Vagina (tissue), 2 donors: ENCODE measurements at regions not wholly inside any gene's neighbourhood (a gene's known extent, or its start where the extent isn't known, plus 50 kb on each side); places are given as distances from the start of the nearest gene placed in this dataset.
"Not testable (repeated sequence)": the region's sequence is repeated elsewhere in the genome, so short reads cannot be mapped to it uniquely, and the experiment has no call there.

Experiments used
- DNase-seq, 2 donors: peaks; one replicate each; pipeline ENCODE4 v3.0.0-alpha.2; 2017; ENCODE audit errors: extremely low spot score in 2 of 2
- H3K27ac ChIP-seq: fragments of 200-600 bp; sonication (generic); one replicate; pipeline ENCODE4 v1.5.1; 2019
- H3K27me3 ChIP-seq: fragments of 200-600 bp; sonication (generic); one replicate; pipeline ENCODE4 v1.5.1; 2019
- H3K36me3 ChIP-seq, 2 donors: fragments of 200-600 bp; sonication (generic); one replicate each; pipeline ENCODE4 v1.5.1; 2017 to 2019
- H3K4me1 ChIP-seq: fragments of 200-600 bp; sonication (generic); one replicate; pipeline ENCODE4 v1.5.1; 2019
- H3K4me3 ChIP-seq, 2 donors: fragments of 200-600 bp; sonication (generic); 1 replicate in 1 of 2; 2 replicates in 1 of 2; pipeline ENCODE4 v1.5.1; 2016 to 2019
- H3K9me3 ChIP-seq: fragments of 200-600 bp; sonication (generic); one replicate; pipeline ENCODE4 v1.5.1; 2019
- POLR2A ChIP-seq, 2 donors: fragments of 450-650 bp; IDR thresholded peaks; one replicate each; pipeline ENCODE4 v1.6.1; 2017; ENCODE audit warnings: antibody characterized with exemption in 2 of 2, mild to moderate bottlenecking in 2 of 2, moderate library complexity in 2 of 2
- POLR2AphosphoS5 ChIP-seq, 2 donors: sonication (generic); formaldehyde crosslinking; IDR thresholded peaks; one replicate each; pipeline ENCODE4 v1.9.0; 2017; ENCODE audit warnings: antibody characterized with exemption in 2 of 2, mild to moderate bottlenecking in 2 of 2, low read depth in 1 of 2; ENCODE audit not compliant: insufficient read depth in 1 of 2
- intact Hi-C: fragments of 100-400 bp; cut with DNase I; formaldehyde crosslinking; loops from one replicate; pipeline ENCODE4 v1.15.1; 2023
- TF ChIP-seq, protein P1 (sequence below), 3 experiments: fragments of 450-650 bp in 2 of 3; fragments of 200-600 bp in 1 of 3; sonication (generic) in 1 of 3; IDR thresholded peaks; one replicate each; pipeline ENCODE4 v1.5.1; 2017 to 2019; ENCODE audit warnings: antibody characterized with exemption in 3 of 3, mild to moderate bottlenecking in 2 of 3, moderate library complexity in 2 of 3

DNA sequence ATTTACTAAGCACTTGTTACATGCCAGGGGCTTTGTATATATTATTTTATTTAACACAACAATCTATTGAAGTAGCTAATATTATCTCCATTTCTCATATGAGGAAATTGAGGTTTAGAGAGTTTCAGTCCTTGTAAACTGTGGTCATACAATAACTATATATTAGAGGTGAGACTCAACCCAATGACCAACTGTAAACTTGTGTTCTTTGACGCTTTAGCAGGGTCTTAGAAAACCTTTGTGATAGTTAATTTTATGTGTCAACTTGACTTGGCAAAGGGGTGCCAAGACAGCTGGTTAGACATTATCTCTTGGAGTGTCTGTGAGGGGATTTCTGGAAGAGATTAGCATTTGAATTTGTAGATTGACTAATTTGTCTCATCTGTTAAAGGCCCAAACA lies 252.4 kb upstream of the B3GALT2 start:
- intact Hi-C loops, result no loop called here
- no peaks in the 10 kb centered on the region for H3K4me1 ChIP-seq
- DNase-seq, result no peak

DNA sequence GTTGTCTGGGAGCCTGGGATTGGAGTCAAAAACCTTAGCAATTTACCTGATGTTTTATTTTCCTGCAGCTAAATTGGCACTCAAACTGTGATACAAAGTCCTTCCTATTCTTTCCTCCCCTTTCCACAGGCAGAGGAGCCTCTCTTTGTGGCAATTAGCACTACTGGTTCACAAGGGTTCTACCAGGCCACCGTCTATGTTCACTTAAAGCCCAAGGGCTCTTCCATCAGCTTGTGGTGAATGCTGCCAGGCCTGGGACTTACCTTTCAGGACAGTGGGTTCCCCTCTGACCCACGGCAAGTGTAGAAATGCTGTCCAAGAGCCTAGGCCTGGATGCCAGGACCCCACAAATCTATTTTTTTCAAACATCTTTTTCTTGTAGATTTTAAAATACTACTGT lies 251.9 kb upstream of the B3GALT2 start:
- no peaks in the 10 kb centered on the region for H3K36me3 ChIP-seq
- DNase-seq, result no peak
- no peaks in the 10 kb centered on the region for H3K4me1 ChIP-seq
- intact Hi-C loops, result no loop called here
- no peak overlapping the region for H3K4me3 ChIP-seq
- no peaks in the 10 kb centered on the region for H3K27me3 ChIP-seq
- no peak overlapping the region for H3K27ac ChIP-seq
- H3K9me3 ChIP-seq, result no peaks in the 10 kb centered on the region
- TF ChIP-seq POLR2AphosphoS5 (IDR thresholded peaks at IDR 0.05; ENCODE audit: insufficient read depth in 1 of 2, low read depth in 1 of 2) (no peak), POLR2A (IDR thresholded peaks at IDR 0.05) (no peak)
- TF ChIP-seq, protein P1, sequence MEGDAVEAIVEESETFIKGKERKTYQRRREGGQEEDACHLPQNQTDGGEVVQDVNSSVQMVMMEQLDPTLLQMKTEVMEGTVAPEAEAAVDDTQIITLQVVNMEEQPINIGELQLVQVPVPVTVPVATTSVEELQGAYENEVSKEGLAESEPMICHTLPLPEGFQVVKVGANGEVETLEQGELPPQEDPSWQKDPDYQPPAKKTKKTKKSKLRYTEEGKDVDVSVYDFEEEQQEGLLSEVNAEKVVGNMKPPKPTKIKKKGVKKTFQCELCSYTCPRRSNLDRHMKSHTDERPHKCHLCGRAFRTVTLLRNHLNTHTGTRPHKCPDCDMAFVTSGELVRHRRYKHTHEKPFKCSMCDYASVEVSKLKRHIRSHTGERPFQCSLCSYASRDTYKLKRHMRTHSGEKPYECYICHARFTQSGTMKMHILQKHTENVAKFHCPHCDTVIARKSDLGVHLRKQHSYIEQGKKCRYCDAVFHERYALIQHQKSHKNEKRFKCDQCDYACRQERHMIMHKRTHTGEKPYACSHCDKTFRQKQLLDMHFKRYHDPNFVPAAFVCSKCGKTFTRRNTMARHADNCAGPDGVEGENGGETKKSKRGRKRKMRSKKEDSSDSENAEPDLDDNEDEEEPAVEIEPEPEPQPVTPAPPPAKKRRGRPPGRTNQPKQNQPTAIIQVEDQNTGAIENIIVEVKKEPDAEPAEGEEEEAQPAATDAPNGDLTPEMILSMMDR (IDR thresholded peaks at IDR 0.05), result no peak

More for the DNA sequence above, 252.4 kb upstream of the B3GALT2 start:
- Histone ChIP-seq H3K4me3 (no peak overlapping the region), H3K27ac (no peak overlapping the region), H3K36me3 (no peaks in the 10 kb centered on the region), H3K9me3 (no peaks in the 10 kb centered on the region), H3K27me3 (no peaks in the 10 kb centered on the region)
- TF ChIP-seq, protein P1 (IDR thresholded peaks at IDR 0.05), result no peak
- TF ChIP-seq POLR2AphosphoS5 (IDR thresholded peaks at IDR 0.05; ENCODE audit: insufficient read depth in 1 of 2, low read depth in 1 of 2) (no peak), POLR2A (IDR thresholded peaks at IDR 0.05) (no peak)

DNA sequence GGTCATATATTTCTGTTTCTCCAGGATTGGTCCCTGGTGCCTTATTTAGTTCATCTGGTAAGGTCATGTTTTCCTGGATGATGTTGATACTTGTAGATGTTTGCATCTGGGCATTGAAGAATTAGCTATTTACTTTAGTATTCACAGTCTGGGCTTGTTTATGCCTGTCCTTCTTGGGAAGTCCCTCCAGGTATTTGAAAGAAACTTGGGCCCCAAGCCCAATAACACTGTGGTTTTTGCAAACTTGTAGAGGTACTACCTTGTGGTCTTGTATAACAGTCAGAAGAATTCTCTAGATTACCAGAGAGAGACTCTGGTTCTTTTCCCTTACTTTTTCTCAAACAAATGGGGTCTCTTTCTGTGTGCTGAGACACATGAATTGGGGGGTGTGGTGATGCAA lies 251.4 kb upstream of the B3GALT2 start:
- H3K27me3 ChIP-seq, result no peaks in the 10 kb centered on the region
- TF ChIP-seq, protein P1 (IDR thresholded peaks at IDR 0.05), result no peak
- TF ChIP-seq POLR2A (IDR thresholded peaks at IDR 0.05), result no peak
- no peak for TF ChIP-seq POLR2AphosphoS5 (IDR thresholded peaks at IDR 0.05; ENCODE audit: insufficient read depth in 1 of 2, low read depth in 1 of 2)
- intact Hi-C loops, result no loop called here
- H3K4me3 ChIP-seq, result no peak overlapping the region
- no peak for DNase-seq
- no peaks in the 10 kb centered on the region for H3K9me3 ChIP-seq
- H3K4me1 ChIP-seq, result no peaks in the 10 kb centered on the region
- no peaks in the 10 kb centered on the region for H3K36me3 ChIP-seq
- no peak overlapping the region for H3K27ac ChIP-seq

- not testable (repeated sequence) for H3K4me3 ChIP-seq
Observed at GRCh38 chr1:193437333-193437732, 250.9 kb upstream of the B3GALT2 start.

DNA sequence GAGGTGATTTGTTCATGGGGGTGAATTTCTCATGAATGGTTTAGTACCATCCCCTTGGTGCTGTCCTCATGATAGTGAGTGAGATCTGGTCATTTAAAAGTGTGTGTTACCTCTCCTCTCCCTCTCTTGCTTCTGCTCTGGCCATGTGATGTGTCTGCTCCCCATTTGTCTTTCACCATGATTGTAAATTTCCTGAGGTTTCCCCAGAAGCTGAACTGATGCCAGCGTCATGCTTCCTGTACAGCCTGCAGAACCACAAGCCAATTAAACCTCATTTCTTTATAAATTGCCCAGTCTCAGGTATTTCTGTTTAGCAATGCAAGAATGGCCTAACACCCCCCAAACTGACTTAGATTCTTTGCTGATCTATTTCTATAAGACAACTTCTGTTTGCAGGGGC lies 249.4 kb upstream of the B3GALT2 start:
- Histone ChIP-seq H3K27me3 (no peaks in the 10 kb centered on the region), H3K27ac (no peak overlapping the region), H3K9me3 (no peaks in the 10 kb centered on the region), H3K4me3 (no peak overlapping the region), H3K4me1 (no peaks in the 10 kb centered on the region), H3K36me3 (no peaks in the 10 kb centered on the region)
- no peak for DNase-seq
- TF ChIP-seq POLR2AphosphoS5 (IDR thresholded peaks at IDR 0.05; ENCODE audit: insufficient read depth in 1 of 2, low read depth in 1 of 2), result no peak
- TF ChIP-seq, protein P1 (IDR thresholded peaks at IDR 0.05), result no peak
- no peak for TF ChIP-seq POLR2A (IDR thresholded peaks at IDR 0.05)
- intact Hi-C loops, result no loop called here

More at GRCh38 chr1:193437333-193437732, 250.9 kb upstream of the B3GALT2 start:
- H3K27ac ChIP-seq, DNase-seq, H3K9me3 ChIP-seq, H3K4me1 ChIP-seq, H3K36me3 ChIP-seq, intact Hi-C loops, H3K27me3 ChIP-seq: not testable (repeated sequence)

DNA sequence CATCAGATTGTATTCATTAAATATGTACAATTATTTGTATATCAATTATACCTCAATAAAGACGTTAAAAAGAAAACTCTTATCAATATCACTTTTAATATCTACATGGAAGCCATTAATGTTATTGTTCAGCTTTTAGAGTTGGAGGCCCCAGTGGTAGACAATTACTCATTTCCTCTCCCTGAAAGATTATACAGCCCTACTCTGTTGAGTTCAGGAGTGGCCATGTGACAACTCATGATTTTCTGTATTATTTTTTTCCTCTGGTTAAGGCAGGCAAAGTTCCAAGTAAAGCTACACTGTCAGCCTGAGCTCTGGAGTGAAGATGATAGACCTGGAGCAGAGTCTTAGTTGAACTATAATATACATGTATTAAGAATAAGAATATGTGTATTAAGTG lies 247.9 kb upstream of the B3GALT2 start:
- no peak overlapping the region for H3K27ac ChIP-seq
- intact Hi-C loops, result loop anchor here (5.0 kb wide), 1 partner anchor 1237 kb away; no protein-coding TSS in a partner anchor

More for the DNA sequence above, 247.9 kb upstream of the B3GALT2 start:
- no peaks in the 10 kb centered on the region for H3K27me3 ChIP-seq
- no peaks in the 10 kb centered on the region for H3K9me3 ChIP-seq
- TF ChIP-seq, protein P1 (IDR thresholded peaks at IDR 0.05), result no peak
- TF ChIP-seq POLR2A (IDR thresholded peaks at IDR 0.05) (no peak), POLR2AphosphoS5 (IDR thresholded peaks at IDR 0.05; ENCODE audit: insufficient read depth in 1 of 2, low read depth in 1 of 2) (no peak)
- no peak overlapping the region for H3K4me3 ChIP-seq
- no peak for DNase-seq
- no peaks in the 10 kb centered on the region for H3K4me1 ChIP-seq
- no peaks in the 10 kb centered on the region for H3K36me3 ChIP-seq
